Stimulated activated CD4-positive, alpha-beta T cell treated with anti-CD3 and anti-CD28 coated beads, Interleukin-1b, Interleukin-23, amount 100 ng/mL, for 1 hour (primary cell): ENCODE measurements at regions not wholly inside any gene's neighbourhood (a gene's known extent, or its start where the extent isn't known, plus 50 kb on each side); places are given as distances from the start of the nearest gene placed in this dataset.
"Not testable (repeated sequence)": the region's sequence is repeated elsewhere in the genome, so short reads cannot be mapped to it uniquely, and the experiment has no call there.

Experiments
- DNase-seq, 2 donors: peaks; one replicate each; pipeline ENCODE4 v3.0.0-alpha.2; 2020; ENCODE audit warnings: low read depth in 2 of 2

DNA sequence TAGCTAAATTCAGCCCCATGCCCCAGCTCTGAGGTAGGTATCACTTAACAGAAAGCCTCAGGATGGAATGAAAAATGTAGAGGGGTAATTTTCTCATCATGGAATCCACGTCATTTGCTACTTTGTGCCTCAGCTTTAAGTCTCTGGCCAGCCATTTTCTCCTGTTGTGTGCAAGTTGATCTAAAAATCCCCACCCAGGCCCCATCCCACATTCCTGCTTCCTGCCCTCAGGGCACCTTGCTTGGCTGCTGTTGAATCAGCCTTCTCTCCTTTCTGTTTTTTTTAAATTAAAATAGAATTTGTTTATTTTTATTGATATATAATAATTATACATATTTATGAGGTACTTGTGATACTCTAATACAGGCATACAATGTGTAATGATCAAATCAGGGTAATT, 179.9 kb upstream of the TSHZ3 start:
- DNase-seq: no peak

DNA sequence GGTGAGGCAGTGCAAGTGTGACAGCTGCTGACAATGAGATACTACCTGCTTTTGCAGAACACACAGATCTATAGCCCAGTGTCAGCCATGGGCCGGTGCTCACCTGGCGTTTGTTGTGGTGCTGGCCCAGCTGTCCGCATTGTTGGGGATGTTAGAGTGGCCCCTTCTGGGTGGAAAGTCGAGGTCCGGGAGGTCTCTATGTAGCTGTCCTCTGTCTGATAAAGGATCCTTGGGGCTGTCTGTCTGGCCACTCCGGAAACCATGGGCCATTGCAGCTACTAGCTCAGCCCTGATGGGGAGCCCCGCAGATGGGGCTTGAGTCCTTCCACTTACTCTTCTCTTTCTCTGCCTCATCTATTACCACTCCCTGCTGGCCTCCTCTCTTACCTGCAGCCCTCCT, 181.5 kb upstream of the TSHZ3 start:
- no peak for DNase-seq

DNA sequence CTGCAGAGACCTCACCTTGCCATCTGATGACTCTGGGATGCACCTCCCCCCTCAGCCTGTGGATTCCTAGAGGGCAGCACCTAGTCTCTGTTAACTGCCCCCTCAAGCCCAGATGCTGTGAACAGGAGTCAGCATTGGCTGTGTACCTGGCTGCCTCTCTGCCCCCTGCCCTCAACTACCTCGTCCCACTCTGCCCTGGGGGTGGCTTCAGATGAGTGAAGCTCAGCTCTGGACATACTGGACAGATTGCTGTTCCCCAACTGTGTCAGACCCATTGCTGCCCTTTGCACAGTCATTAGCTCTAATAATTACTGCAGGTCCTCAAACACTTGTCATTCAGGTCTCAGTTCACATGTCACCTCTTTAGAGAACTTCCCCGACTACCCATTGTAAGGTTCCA, 182.1 kb upstream of the TSHZ3 start:
- DNase-seq: no peak

DNA sequence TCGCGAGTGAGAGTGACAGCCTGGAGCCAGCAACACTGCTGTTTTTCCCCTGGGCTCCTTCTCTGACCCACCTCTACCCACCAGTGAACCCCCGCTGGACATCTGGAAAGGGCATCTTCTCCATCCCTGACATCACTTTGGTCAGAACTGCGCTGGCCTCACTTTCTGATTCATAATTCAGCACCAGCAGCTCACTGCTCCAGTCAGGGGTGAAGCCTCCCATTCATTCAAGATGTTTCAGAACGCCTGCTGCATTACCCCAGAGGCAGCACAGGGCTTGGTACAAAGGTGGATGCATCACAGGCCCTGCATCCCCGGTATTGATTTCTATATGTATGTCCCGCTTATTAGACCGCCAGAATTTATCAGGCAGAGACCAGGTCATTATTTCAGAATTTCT, 182.8 kb upstream of the TSHZ3 start:
- no peak for DNase-seq

DNA sequence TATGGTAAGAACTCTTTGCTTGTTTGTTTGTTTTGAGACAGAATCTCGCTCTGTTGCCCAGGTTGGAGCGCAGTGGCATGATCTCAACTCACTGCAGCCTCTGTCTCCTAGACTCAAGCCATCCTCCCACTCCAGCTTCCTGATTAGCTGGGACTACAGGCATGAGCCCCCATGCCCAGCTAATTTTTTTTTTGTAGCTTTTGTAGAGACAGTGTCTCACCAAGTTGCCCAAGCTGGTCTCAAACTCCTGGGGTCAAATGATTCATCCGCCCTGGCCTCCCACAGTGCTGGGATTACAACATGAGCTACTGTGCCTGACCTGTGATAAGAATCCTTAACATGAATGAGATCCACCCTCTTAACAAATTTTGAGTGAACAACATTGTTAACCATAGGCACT, 183.9 kb upstream of the TSHZ3 start:
- no peak for DNase-seq

DNA sequence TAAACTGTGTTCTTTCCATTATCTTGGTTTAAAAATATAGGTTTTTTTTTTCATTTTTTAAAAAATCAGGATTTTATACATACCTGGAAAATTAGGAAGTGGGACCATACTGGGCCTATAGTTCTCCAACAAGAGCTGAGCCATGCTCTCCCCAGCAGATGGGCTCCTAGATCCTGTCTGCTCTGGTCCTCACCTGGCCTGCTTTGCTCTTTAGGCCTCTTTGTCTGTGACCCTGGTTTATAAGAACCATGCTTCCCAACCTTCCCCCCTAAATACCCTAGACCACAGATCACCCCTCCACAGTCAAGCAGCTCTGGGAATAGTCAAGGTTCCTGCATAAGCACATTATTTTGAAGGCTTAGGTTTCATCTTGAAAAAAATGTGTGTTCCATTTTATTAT, 185.0 kb upstream of the TSHZ3 start:
- no peak for DNase-seq

DNA sequence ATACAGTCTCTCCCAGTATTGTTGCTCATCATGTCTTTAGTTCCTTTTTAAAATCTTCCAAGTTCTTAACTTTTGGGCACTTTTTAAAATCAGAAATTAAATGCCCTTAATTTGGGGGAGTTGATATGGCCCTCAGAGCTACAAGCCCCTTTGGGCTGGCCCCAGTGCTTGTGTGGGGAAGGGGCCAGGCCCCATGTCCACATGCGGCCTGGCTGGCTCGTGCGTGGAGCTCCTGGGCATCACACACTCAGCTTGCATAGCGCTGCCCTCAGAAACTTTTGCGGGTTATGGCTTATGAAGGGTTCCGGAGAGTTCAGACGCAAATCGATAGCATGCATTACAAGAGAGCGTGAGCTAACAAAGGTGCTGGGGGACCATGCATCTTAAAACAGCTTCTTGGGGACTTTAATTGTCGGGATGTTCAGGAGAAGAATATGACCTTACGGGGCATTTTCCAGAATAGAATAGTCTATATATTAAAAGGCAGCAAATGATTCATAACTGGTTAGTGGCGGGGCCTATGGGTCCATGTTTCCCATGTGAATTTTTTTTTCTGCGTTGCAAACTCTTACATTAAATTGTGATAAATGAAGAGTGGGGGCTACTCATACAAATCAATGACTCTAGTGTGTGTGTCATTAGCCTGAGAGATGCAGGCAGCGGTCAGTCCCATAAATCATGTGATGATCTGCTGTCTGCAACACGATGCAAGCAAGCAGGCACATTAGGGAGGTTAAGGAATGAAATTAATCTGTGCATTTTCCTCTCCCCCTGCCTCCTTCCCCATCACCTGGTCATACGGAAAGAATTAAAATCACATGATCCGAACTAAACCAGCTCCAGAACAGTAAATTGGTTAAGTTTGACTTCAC, 185.8 kb upstream of the TSHZ3 start:
- no peak for DNase-seq

DNA sequence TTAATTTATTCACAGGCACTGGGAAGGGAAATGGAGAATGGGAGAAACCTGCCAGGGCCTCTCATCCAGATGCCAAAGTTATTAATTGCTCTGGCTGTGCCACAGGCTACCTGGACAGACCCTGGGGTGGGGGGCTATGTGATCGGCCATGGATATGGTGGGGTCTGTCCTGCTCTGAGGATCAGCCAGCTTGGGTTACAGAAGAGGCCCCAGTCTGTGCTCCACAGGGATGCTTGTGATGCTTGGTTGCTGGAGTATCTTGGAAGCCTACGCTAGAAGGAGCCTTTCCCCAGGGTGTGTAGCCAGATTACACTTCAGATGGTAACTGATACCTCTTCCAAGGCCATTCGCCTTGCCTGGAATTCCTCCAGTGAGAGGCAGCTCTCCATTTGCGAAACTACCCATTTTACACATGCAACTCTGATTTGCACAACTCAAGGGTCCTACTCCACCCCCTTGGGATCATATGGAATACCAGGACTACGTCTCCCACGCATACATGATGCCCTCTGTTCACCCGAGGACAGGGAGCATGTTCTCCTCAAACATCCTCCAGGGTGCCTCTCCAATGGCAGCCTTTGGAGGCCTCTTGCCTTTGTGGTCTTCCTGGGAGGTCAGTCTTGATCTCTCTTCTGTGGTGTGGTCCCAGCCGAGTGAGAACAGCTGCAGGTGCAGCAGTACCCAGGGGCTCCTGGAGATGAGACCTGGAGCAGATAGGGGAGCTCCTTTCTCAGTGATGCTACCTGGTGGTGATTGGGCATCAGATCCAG, 186.6 kb upstream of the TSHZ3 start:
- no peak for DNase-seq

DNA sequence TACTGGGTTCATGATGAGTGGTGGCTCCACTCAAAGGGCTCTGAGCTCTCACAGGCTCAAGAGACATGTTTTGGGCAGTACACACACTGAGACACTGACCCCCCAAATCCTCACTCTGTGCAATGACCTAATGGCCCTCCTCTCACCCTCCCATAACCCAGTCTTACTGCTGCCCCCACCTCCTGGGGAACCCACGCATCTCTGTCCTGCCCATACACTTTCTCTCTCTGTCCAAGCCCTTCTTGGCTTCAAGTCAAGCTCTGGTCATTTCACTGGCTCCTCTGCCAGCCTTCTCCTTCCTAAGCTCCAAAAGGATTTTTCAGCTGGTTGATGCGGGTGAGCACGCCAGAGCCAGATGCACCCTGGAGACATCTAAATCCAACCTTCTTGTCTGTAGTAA, 187.9 kb upstream of the TSHZ3 start:
- DNase-seq: no peak

DNA sequence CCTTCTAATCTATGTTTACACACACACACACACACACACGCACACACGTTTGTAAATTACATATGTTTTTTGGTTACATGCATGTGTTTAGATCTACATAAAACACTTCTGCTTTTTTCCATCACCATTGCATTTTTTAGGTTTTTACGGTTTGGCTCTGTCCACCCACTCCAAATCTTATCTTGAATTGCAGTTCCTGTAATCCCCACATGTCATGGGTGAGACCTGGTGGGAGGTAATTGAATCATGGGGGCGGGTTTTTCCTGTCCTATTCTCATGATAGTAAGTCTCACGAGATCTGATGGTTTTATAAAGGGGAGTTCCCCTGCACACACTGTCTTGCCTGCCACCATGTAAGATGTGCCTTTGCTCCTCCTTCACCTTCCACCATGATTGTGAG, 188.7 kb upstream of the TSHZ3 start:
- not testable (repeated sequence) for DNase-seq

DNA sequence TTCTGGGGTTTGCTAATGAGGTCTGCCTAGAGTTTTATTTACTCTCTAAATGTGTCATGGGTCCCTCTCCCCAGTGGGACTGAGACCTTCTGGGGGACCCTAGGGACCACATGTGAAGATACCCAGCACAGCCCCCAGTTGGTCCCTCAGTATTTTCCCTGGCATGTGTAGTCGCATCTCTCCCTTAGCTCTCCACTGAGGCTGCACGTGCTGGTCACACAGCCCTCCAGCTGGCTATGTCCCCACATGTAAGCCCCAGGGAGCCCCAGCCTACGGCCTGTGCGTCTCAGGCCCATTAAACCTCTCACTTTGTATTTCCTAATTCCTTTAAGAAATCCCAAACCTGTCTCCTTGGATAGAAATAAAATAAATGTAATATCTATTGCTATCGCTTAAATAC, 189.6 kb upstream of the TSHZ3 start:
- DNase-seq: no peak

DNA sequence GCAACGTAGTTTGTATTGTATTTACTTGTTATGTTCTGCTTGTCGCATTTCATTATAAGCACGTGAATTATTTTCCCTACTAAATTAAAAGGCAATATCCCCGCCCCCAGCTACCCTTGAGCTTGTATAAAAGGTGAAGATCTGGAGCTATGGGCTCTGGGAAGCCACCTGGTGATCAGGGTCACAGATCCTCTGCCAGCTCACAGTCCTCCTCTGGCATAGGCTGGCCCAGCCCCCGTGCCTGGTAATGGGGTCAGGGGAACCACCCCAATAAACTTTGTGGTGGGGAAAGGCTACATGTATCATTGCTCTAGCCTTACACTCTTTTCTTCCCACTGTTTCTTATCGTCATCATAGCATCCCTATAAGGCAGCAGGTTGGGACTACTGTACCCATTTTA, 190.2 kb upstream of the TSHZ3 start:
- no peak for DNase-seq

DNA sequence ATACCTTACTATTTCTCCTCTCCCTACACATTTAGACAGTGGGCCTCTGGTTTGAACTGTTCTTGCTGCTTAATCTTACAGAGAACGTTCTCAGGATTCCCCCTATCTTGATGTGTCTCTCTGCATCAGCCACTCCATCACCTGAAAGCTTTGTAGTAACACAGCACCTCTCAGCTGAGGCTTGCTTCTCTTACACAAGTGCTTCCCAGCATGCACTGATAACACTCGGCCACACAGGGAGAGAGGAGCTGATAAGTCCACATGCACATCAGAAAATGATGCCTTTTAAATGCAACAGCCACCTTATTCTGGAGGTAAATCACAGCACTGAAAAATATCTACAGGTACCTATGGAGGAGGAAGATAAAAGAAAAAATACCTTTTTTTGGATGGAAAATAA, 192.2 kb upstream of the TSHZ3 start:
- no peak for DNase-seq

DNA sequence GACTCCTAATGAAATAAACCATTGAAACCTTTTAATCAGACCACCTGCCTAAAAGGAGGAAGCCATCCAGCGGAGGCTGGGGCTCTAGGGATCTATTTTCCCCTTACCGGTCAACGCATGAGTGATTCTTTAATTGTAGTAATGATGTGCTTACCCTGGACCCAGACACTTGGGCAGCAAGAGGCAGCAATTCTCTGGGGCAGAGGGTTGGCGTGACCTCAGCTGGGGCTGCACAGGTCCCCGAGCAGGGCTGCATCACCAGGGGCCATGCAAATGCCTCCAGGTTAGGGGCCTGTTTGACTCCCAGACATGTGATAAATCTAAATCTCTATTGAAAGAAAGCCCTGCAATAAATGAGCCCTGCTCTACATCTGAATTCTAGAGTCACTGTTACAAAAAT, 194.2 kb upstream of the TSHZ3 start:
- DNase-seq: no peak

DNA sequence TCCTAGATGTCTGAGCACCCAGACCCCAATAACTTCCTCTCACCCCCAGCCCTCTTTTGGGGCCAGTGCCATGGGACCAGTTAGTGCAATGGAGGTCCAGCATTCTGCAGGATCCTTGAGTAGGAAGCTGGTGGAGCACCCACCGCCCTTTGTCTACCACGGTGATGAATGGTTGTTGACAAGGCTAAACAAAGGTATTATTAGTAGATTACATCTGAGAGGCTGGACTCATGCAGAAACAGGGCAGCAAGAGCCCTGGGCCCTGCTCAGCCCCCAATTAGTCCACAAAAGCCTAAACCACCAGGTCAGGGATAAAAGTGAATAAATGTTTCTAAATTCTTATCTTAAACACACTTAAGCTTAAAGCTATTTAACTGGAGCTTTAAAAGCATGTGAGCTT, 196.5 kb upstream of the TSHZ3 start:
- DNase-seq: no peak

DNA sequence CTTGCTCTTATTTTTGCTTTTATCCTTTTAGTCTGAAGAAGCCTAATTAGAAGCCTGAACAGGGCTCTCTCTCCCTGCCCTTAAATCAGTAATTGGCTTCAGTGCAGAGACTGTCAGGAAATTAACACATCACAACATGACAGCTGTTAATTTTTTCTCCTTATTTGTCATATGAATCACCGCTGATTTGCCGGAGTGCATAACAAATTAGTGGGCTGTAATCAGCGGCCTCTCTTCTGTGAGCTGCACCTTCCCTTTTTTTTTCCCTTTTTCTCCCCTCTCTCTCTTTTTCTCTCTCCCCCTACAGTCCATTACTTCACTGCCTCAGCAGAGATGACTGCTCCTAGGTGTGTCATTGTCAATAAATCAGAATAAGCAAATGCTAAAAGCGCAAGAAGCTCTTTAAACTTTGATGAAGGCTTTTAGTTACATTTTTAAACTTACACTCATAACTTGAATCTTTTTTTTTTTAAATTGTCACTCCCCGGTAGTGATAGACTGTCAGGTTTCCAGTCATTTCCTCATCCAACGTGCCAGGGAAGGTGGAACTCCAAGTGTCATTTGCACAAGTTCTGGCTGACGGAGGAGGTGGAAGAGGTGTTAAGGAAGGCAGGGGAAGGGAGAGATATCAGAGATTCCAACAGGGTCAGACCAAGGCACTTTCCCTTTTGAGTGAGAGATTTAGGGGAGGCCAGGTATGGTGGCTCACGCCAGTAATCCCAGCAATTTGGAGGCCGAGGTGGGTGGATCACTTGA, 197.1 kb upstream of the TSHZ3 start:
- DNase-seq: no peak

DNA sequence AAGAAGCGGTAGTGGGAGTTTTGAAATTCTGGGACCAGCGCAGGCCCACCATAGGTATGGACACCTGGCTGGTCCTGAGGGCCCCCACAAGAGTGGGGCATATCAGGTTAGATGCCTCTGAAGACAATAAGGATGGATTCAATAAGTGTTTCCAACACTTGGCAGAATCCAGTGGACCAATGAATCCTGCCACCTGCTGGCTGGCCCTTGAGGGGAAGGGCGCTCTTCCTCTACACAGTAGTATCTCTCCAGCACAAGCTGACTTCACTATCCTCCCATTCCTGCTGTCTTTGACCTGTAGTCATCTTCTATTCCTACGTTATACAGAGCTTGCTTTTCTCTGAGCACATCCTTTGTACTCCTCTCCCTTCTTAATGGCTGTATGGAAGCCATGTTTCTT, 199.7 kb upstream of the TSHZ3 start:
- DNase-seq: no peak

DNA sequence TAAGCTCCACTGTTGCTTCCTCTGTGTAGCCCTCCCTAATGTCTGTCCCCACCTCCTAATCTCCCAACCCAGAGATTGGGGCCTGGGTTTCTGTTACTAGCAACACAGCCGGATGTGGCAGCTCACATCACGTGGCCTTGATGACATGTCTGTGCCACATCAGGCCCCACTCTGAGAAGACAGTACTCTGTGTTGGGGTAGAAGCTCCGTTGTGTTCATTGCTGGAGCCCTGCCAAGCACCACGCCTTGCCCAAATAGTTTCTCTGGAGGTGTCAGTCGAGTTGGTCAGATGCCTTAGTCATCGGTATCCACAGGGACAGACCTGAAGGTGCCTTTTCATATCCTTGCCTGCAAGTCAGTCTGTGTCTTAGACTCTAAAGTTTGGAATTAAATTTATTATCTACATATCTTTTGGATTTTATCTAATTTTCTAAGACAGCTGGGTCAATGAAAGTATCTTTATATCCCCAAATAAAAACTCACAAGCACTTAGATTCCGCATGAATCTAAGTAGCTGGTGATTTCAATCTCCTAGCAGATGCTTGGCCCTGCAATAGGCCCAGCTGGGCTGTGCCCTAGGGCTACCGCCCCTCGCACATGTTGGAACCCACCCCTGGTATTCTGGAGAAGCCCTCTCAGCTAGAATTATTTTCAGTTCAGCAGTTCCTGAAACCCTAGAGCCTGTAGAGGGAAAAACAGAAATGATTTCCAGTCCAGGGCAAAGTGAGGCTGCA, 204.0 kb upstream of the TSHZ3 start:
- no peak for DNase-seq

DNA sequence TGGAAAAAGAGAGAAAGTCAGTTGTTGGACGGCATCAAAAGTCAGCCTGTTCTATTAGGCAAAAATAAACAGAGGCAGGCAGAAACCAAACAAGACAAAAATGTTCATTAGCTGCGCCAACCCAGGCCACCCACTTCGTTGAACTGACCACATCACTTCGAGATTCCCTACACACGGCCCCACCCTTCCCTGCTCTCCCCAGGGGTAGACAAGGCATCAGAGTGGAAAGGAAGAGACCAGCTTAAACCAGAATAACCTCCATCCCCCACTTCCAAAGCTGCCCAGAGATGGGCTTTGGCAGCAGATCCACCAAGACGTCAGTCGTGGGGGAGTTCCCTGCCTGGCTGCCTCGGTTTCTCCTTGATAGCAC, 204.6 kb upstream of the TSHZ3 start:
- no peak for DNase-seq

DNA sequence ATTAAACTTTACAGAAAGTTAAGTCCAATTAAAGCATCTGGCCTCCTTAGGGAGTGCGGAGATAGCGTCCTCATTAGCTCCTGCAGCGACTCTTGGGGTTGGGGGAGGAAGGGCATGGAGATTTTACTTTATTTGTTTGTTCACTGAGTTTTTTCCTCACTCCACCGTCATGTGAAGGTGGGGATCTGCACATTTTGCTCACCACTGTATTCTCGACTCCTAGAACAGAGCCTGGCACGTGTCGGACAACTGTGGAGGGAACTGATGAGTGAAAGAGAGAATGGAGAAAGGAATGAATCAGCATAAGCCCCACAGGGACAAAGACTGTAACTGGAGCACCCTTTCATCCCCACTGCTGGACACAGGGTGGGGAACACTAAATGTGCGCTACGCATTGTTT, 205.1 kb upstream of the TSHZ3 start:
- DNase-seq: no peak

DNA sequence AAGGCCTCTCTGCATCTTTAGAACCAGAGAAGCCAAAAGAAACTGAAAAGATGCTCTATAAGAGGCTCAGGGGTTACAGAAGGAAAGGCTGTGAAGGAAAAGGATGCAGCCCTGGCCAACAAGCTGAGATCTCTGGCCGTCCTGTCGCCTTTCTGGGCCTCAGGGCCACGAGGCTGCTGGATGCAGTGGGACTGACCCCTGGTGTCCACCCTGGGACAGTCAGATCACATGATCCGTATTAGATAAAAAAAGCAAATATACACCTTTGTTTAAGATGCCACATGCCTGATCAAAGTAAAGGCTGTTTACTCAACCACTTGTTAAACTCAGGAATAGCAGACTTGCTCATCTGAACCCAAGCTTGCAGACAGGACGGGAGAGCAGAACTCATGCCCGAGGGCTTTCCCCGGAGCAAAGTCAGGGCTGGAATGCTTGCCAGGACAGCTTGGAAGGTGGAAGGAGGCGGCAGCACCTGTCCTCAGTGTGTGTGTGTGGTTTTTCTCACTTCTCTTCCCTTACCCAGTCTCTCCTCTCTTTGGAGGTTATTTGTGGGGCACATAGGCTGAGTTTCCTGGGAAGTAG, 206.5 kb upstream of the TSHZ3 start:
- DNase-seq: no peak

DNA sequence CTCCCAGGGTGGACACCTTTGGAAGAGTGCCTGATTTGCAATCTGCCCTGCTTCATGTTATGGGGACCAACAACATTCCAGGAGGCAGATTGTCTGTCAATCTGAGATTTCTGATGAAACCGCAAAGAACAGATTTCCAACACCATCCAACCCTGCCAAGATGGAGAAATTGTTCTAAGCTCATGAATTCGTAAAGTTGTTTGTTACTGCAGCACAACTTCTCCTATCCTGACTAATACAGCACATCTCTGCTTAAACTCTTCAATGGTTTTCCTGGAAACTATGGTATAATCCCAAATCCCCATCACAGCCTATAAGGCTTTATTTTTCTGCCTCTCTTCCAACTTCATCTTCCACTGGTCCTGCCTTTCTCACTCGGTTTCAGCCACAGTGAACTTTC, 210.3 kb upstream of the TSHZ3 start:
- DNase-seq: no peak
